HK-2 (cell line): ENCODE measurements at regions not wholly inside any gene's neighbourhood (a gene's known extent, or its start where the extent isn't known, plus 50 kb on each side); places are given as distances from the start of the nearest gene placed in this dataset.

Experiments
- DNase-seq: peaks from one replicate; pipeline ENCODE4 v3.0.0-alpha.2; 2018; ENCODE audit not compliant: unreplicated experiment

GRCh38 chr2:228864131-228864530 lies 407.0 kb downstream of the PID1 start:
- no peak for DNase-seq

GRCh38 chr2:228860601-228861285 lies 410.3 kb downstream of the PID1 start:
- no peak for DNase-seq

- DNase-seq: no peak
These were observed 417.9 kb downstream of the PID1 start for GRCh38 chr2:228853151-228853550.

DNA sequence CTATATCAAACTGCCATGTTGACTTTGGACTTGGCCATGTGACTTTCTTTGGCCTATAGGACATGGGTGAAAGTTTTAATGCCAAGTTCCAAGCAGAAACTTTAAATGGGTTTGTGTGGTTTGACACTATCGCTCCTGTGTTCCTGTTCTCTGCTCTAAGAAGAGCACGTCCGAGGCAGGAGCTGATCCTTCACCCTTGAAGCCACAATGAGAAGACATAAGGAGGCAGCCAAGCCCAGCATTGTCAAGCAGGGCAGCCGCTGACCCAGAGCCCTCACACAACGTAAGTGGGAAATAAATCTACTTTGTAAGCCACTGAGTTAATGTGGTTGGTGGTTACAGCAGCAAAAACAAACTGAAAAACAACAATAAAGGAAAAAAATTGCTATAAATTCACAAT lies 422.4 kb downstream of the PID1 start:
- DNase-seq: no peak

DNA sequence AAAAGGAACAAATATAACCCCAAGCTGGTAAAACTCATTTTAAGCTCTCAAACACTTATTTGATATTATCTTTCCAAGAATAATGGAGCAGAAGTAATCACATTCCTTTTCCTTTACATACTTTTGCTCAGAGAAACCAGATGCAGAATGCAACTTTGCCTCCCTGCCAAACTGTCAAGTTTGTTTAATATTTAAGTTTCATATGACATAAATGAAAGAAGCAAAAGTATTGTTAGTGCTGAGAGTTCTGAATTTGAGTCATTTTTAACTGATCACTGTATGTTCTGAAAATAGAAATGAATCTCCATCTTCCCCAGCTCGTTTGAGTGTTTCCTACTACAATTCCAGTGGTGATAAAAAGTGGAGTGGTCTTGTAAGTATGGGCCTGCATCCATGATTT lies 423.4 kb downstream of the PID1 start:
- DNase-seq: no peak

- no peak for DNase-seq
These were observed 424.9 kb downstream of the PID1 start for GRCh38 chr2:228846161-228846560.

DNA sequence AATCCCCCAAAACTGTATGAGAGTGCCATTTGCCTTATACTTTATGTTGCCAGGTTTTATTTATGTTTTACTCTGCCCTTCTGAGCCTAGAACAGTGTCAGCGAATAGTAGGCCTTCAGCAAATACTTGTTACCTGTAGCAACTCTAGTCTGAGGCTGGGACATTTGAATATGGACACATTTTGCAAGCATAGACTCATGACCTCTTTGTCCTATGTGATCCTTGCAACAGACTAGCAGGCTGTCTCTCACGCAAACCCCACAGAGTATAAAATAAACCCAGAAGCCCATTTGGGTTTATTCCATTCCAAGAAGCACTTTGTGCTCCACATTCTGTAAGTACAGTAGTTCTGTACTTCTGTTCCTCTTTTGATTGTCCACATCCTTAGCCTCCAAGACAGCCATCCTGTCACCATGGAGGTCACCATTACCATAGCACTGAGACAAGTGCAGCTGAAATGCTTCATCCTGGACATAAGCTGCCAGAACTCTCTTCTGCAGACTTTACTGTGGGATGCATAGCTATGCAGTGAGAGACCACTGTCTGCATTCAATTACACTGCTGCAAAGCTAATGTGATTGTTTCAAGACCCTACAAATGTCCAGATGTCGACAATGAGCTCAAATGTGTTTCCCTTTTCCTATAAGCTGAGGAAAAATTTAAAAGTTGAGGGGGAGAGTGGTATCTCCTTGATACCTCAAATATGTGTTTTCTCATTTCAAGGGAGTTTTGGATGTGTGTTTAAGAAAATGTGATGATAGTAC lies 425.7 kb downstream of the PID1 start:
- DNase-seq: no peak

- no peak for DNase-seq
These were observed 429.2 kb downstream of the PID1 start for GRCh38 chr2:228841877-228842276.

GRCh38 chr2:228841475-228841874 lies 429.6 kb downstream of the PID1 start:
- DNase-seq: no peak

DNA sequence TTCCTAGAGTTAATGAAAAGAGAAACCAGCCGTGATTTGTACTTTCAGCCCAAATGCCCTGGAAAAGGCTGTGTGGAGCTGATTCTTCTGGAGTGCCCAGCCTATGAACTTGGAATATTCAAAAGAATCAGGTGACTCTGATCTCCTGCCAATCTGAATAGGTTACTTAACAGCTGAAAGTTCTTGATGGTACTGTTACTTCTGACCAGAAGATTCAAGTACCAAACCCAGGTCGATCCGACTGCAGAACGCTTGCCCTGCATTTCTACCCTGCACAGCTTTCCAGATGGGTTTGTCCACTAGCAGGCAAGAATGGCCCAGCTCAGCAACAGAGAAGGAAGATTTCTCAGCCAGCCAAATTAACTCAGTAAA lies 430.4 kb downstream of the PID1 start:
- no peak for DNase-seq

- no peak for DNase-seq
These were observed 430.9 kb downstream of the PID1 start for GRCh38 chr2:228840113-228840742.

- no peak for DNase-seq
These were observed 431.6 kb downstream of the PID1 start for GRCh38 chr2:228839421-228839876.

DNA sequence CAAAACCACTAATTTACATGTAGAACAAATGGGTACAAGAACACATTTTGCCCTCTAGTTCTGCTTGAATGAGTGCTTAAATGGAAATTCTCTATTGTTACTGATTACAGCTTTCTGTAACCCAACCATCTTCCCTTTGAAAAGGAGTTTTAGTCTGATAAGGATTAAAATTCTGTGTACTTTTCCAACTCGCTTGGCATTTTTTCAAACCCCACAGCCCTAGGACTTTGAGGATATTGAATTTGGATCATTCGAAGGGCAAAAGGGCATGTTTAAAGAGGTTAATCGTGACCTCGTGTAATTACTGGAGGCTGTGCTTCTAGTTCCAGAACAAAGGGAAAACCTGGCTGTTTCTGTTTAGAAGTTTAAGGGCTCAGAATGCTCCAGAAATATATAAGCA lies 432.3 kb downstream of the PID1 start:
- no peak for DNase-seq

GRCh38 chr2:228828397-228828796 lies 442.7 kb downstream of the PID1 start:
- DNase-seq: no peak

DNA sequence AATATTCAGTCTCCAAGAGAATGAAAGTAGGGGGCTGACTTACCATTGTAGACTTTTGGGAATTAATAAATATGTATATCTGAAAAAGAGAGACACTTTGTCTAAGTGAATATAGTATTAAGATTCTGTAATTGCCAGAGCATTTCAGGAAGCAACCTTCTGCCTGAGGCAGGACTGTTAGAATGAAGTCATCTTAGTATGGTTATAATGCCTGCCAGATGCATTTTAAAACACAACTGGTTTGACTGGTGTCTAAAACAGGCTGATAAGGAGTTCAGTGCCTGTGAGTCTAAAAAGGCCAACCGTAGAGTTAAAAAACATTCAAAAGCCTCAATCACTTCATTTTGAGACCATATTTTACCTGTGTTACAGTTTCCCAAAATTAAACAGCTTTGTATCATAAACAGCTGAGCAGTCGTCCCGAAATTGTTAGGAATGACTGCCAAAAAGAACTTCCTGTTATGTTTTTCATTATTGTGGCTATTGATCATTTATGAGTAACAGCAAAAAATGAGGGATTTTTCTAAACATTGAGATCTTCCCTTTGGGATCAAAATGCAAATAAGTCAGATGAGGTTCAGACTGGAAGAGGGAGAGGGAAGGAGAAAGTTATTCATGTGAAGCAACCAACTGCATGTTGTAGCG lies 443.9 kb downstream of the PID1 start:
- DNase-seq: no peak

GRCh38 chr2:228819701-228820100 lies 451.4 kb downstream of the PID1 start:
- DNase-seq: no peak

DNA sequence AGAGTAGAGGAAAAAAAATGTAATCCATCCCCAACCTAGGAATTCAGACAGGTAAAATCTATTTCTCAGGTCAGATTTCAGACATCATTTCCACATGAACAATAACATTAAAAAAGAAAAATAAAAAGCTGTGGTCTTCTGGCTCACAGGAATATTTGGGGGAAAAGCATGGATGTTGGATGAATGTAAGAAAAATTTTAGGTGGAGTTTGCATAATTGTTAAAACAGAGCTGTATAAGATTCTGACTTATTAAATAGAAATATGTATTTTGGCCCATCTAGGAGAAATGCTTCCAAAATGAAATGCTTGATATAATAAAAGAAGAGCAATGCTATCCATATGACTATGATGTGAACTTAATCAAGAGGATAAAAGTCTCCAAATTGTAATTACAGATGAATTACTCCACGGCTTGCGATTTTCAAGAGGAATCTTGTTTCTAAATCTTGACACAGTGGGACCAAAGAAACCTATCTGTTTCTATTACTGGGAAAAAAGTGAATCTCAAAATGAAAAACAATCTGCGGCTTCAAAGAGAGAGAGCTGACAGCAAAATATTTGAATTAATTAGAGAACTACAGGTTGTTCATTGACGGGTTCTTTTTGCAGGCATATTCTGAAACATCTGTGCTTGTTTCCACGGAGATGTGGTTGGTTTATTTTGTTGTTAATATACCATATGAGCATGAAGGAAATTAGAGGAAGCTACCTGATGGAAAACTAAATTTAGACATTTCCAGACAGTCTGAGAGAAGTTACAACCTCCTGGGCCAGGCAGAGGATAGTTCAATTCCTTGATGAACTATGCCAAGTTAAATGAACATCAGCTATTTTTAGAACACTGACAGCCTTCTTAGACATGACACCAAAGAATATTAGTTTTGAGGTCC lies 468.7 kb downstream of the PID1 start:
- no peak for DNase-seq

- DNase-seq: no peak
These were observed 469.6 kb downstream of the PID1 start for GRCh38 chr2:228801451-228801850.

- DNase-seq: no peak
These were observed 471.9 kb downstream of the PID1 start for GRCh38 chr2:228799208-228799588.

DNA sequence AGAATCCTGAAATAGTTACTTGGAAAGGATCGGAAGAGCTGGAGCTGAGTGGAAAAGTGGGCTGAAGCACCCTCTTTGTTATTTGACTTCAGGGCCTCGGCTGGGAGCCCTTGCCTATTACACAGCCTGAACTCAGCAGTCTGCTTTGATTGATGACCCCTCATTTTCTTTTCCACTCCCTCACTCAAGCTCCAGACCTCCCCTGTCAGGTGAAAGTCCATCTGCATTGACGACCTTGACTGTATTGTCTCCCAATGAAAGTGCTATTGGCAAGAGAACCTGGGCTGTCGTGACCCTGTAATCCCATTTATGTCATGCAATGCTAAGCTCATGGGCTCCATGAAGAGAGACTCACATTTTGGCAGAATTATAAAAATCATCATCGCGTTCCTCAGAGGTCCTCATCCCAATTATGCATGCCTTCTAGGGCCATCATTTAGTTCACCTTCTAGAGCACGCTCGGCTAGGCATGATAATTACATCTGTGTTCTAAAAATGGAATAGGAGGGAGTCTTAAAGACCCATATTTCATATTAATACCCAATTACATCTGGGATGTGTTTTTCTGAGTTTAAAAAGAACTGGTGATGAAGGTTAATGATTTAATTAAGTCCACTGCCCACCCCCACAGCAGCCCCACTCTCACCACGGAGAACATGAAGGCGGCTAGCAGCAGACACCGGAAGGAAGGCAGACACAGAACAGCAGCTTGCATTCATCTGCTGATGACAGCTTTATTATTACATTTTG lies 472.5 kb downstream of the PID1 start:
- DNase-seq: no peak

DNA sequence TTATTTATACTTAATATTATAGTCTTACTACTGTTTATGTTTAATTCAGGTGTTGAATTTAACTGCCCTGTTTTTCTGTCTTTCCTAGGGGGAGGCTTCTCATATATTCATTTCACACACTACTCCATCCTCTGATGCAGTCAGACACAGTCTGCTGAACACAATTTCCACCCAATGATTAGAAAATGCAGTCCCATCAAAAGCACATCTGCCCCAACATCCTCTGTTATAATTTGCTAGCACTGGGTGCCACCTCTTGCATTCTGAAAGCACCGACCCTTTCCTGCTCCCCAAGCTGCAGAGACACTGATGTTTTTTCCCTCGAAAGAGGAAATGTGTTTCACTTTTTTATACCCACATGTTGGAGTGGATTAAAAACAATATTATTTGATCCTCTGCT lies 474.7 kb downstream of the PID1 start:
- DNase-seq: no peak
